ENCODE measurements at regions not wholly inside any gene's neighbourhood (a gene's known extent, or its start where the extent isn't known, plus 50 kb on each side); places are given as distances from the start of the nearest gene placed in this dataset.

DNA sequence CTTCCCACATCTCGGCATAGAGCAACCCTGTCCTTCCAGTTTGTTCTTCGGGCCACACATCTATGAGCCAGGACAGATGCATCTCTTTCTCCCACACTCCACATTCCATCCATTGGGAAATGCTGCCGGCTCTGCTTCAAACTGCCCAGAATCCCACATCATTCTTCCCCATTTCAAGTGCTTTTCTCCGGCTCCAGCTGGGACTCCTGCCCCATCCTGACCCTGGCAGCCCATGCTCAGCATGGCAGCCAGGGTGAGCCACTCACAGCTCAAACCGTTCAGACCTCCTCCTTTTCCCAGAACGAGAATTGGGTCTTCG lies 132.8 kb upstream of the SDK2 start:
- H3K27me3 Mint-ChIP-seq = peaks cover 4% of the 10 kb centered on the region
- POLR2A ChIA-PET = no interaction called here
- DNase-seq (no peak), ATAC-seq (ENCODE audit: low read depth) (no peak)
- peaks cover 2% of the 10 kb centered on the region for H3K9me3 Mint-ChIP-seq
- no peak overlapping the region for H3K4me3 Mint-ChIP-seq
- TF ChIP-seq, protein P1, sequence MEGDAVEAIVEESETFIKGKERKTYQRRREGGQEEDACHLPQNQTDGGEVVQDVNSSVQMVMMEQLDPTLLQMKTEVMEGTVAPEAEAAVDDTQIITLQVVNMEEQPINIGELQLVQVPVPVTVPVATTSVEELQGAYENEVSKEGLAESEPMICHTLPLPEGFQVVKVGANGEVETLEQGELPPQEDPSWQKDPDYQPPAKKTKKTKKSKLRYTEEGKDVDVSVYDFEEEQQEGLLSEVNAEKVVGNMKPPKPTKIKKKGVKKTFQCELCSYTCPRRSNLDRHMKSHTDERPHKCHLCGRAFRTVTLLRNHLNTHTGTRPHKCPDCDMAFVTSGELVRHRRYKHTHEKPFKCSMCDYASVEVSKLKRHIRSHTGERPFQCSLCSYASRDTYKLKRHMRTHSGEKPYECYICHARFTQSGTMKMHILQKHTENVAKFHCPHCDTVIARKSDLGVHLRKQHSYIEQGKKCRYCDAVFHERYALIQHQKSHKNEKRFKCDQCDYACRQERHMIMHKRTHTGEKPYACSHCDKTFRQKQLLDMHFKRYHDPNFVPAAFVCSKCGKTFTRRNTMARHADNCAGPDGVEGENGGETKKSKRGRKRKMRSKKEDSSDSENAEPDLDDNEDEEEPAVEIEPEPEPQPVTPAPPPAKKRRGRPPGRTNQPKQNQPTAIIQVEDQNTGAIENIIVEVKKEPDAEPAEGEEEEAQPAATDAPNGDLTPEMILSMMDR (IDR thresholded peaks at IDR 0.05) = no peak
- CTCF ChIA-PET = no interaction called here
- H3K36me3 Mint-ChIP-seq (ENCODE audit: low read depth) = no peaks in the 10 kb centered on the region
- intact Hi-C loops (cut with micrococcal nuclease) = no loop called here
- no peaks in the 10 kb centered on the region for H3K4me1 Mint-ChIP-seq
- H3K27ac Mint-ChIP-seq = no peak overlapping the region

DNA sequence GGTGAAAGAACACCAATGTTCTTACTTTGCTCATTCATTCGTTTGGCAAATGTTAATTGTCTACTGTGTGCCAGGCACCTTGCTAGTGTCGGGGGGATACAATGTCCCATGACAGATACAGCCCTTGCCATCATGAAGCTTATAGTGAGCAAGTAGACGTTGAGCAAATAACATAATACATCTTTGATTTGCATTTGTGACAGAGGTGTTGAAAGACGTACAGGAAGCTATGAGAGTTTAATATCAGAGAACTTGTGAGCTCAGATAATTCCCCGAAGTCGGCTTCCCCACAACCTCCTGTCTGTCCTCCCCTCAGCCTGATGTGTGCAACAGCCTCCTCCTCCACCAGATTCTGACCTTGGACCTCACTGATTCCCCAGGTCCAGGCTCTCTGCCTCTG lies 138.0 kb upstream of the SDK2 start:
- ATAC-seq (ENCODE audit: low read depth) (no peak), DNase-seq (no peak)
- H3K27me3 Mint-ChIP-seq = peaks cover 12% of the 10 kb centered on the region
- H3K27ac Mint-ChIP-seq = no peak overlapping the region
- CTCF ChIA-PET = interaction anchor here (1.0 kb wide), 1 partner anchor 353 kb away, joined by 3 read pairs; no protein-coding TSS in a partner anchor
- H3K36me3 Mint-ChIP-seq (ENCODE audit: low read depth) = no peaks in the 10 kb centered on the region
- H3K4me1 Mint-ChIP-seq = no peaks in the 10 kb centered on the region
- H3K9me3 Mint-ChIP-seq = peaks cover 2% of the 10 kb centered on the region
- intact Hi-C loops (cut with micrococcal nuclease) = no loop called here
- H3K4me3 Mint-ChIP-seq = no peak overlapping the region
- POLR2A ChIA-PET = no interaction called here
- TF ChIP-seq, protein P1 (IDR thresholded peaks at IDR 0.05) = no peak

DNA sequence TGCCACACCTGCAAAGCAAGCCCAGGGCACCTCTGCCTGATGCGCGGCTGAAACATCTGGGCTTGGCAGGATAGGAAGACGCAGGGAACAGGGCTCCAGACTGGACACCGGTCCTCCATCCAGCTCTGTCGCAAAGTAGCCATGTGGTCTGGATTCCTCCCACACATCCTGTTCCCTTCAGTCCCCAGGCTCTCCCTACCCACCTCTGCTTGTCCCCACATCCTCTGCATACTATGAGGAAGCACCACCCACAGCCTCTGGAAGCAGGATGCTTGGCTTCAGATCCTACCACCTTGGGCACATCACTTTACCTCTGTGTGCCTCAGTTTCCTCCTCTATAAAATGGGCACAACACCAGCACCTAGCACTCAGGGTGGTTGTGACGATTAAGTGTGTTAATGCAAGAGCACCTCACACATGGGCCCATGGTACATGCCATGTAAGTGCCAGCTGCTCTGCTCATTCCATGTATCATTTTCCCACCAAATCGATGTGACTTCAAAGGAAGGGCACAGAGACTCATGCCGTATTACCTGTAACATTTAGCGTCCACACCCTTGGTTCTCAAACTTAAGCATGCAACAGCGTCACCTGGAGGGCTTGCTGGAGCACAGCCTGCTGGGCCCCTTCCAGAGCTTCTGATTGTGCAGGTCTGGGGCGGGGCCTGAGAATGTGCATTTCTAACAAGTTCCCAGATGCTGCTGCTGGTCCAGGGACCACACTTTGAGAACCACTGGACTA lies 138.6 kb upstream of the SDK2 start:
- Mint-ChIP-seq H3K27ac (no peak overlapping the region), H3K4me1 (no peaks in the 10 kb centered on the region), H3K9me3 (peaks cover 2% of the 10 kb centered on the region), H3K36me3 (ENCODE audit: low read depth) (no peaks in the 10 kb centered on the region), H3K4me3 (no peak overlapping the region), H3K27me3 (peaks cover 11% of the 10 kb centered on the region)
- DNase-seq (no peak), ATAC-seq (ENCODE audit: low read depth) (no peak)
- POLR2A ChIA-PET = no interaction called here
- CTCF ChIA-PET = interaction anchor here (1.0 kb wide), 1 partner anchor 353 kb away, joined by 3 read pairs; no protein-coding TSS in a partner anchor
- TF ChIP-seq, protein P1 (IDR thresholded peaks at IDR 0.05) = no peak
- intact Hi-C loops (cut with micrococcal nuclease) = no loop called here

DNA sequence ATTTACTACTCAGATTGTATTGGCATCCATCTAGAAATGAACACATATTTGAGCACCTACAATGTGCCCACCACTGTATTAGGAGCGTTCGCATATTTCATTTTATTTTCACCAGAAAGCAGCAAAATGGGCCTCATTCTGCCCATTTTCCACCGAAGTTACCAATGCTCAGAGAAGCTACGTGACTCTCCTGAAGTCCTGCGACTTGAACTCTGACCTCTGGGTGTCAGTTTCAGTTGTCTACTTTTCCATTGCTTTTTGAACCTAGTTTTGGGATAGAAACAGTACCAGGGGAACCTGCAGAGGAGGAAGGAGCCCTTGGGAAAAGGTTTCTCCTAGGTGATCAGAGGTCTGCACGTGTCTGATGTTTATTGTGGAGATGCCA lies 139.1 kb upstream of the SDK2 start:
- Mint-ChIP-seq H3K9me3 (peaks cover 2% of the 10 kb centered on the region), H3K27ac (no peak overlapping the region)
- ATAC-seq (ENCODE audit: low read depth) = no peak

DNA sequence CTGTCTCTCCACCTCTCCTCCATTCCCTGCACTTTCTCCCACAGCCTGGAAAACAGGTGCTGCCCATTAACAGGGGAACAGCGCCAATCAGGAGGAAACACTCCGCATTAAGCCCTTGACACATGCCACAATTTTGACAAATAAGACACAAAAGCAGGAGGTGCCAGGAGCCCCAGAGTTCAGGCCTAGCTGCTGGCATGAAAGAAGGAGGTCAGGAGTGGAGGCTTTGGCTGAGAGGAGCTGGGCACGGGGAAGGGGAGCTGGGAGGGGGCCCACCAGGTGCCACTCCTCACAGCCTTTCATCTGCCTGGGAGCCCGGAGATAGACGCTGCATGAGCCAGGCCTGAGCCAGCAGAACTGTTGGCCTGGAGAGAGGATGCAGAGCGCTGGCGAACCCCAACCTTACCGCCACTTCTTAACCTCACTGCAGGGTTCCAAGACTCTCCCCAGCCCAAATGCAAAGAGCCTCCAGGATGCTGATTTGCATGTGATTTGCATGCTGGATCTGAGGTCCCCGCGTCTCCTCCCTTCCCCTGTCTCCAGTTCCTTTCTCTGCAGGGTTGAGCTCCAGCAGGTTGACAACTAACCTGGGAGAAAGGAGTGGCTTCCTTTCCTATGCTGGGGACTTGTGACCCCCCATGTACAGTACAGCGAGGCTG lies 139.8 kb upstream of the SDK2 start:
- intact Hi-C loops (cut with micrococcal nuclease) = no loop called here
- Mint-ChIP-seq H3K9me3 (peaks cover 1% of the 10 kb centered on the region), H3K4me3 (no peak overlapping the region), H3K27ac (no peak overlapping the region), H3K36me3 (ENCODE audit: low read depth) (no peaks in the 10 kb centered on the region), H3K4me1 (no peaks in the 10 kb centered on the region), H3K27me3 (peaks cover 11% of the 10 kb centered on the region)
- ATAC-seq (ENCODE audit: low read depth) (no peak), DNase-seq (no peak)
- ChIA-PET POLR2A (no interaction called here), CTCF (no interaction called here)
- TF ChIP-seq, protein P1 (IDR thresholded peaks at IDR 0.05) = no peak

More for the DNA sequence above, 139.1 kb upstream of the SDK2 start:
- DNase-seq = no peak
- intact Hi-C loops (cut with micrococcal nuclease) = no loop called here
- H3K27me3 Mint-ChIP-seq = peaks cover 11% of the 10 kb centered on the region
- CTCF ChIA-PET = no interaction called here
- POLR2A ChIA-PET = no interaction called here
- TF ChIP-seq, protein P1 (IDR thresholded peaks at IDR 0.05) = no peak
- no peaks in the 10 kb centered on the region for H3K36me3 Mint-ChIP-seq (ENCODE audit: low read depth)
- H3K4me1 Mint-ChIP-seq = no peaks in the 10 kb centered on the region
- H3K4me3 Mint-ChIP-seq = no peak overlapping the region
